WTC11 (cell line): ENCODE measurements at regions not wholly inside any gene's neighbourhood (a gene's known extent, or its start where the extent isn't known, plus 50 kb on each side); places are given as distances from the start of the nearest gene placed in this dataset.

ENCODE experiments used
- ATAC-seq: fragments of 200-7000 bp; cut with Tn5 transposase; 2 replicates; pipeline ENCODE4 v1.10.0; 2021; ENCODE audit warnings: mild to moderate bottlenecking, moderate library complexity
- CTCF ChIA-PET: fragments of 300-600 bp; sonication (Branson Sonifier 250); formaldehyde crosslinking; loops from one replicate; lab custom pipeline; 2021; ENCODE audit warnings: antibody characterized with exemption; lab: Charles Lee
- POLR2A ChIA-PET: fragments of 350-600 bp; sonication (Branson Sonifier 250); formaldehyde crosslinking; loops from one replicate; lab custom pipeline; 2021; ENCODE audit warnings: antibody characterized with exemption; lab: Charles Lee
- DNase-seq: peaks from one replicate; pipeline ENCODE4 v3.0.0; 2021; ENCODE audit warnings: low spot score
- H3K27ac Mint-ChIP-seq: 2 replicates; pipeline ENCODE4 v1.8.0; 2021; ENCODE audit warnings: mixed read lengths
- H3K27me3 Mint-ChIP-seq: 2 replicates; pipeline ENCODE4 v1.8.0; 2021; ENCODE audit warnings: low read depth, mild to moderate bottlenecking, moderate library complexity, mixed read lengths
- H3K36me3 Mint-ChIP-seq: 2 replicates; pipeline ENCODE4 v1.8.0; 2021; ENCODE audit warnings: mixed read lengths
- H3K4me1 Mint-ChIP-seq: 2 replicates; pipeline ENCODE4 v1.8.0; 2022; ENCODE audit warnings: mixed read lengths
- H3K4me3 Mint-ChIP-seq: 2 replicates; pipeline ENCODE4 v1.8.0; 2021; ENCODE audit warnings: mild to moderate bottlenecking, moderate library complexity, mixed read lengths
- H3K9me3 Mint-ChIP-seq: 2 replicates; pipeline ENCODE4 v1.8.0; 2021; ENCODE audit warnings: mixed read lengths
- ATF1 ChIP-seq: sonication (generic); formaldehyde crosslinking; IDR thresholded peaks from 2 replicates; pipeline ENCODE4 v1.8.1; 2023; ENCODE audit warnings: mild to moderate bottlenecking, moderate library complexity, missing genetic modification reagents
- ATF6 ChIP-seq: sonication (generic); formaldehyde crosslinking; IDR thresholded peaks from 2 replicates; pipeline ENCODE4 v1.8.1; 2023; ENCODE audit warnings: mild to moderate bottlenecking, missing genetic modification reagents
- CREB1 ChIP-seq: sonication (generic); formaldehyde crosslinking; IDR thresholded peaks from 2 replicates; pipeline ENCODE4 v1.8.0; 2023; ENCODE audit warnings: mild to moderate bottlenecking, missing genetic modification reagents
- E2F5 ChIP-seq: sonication (generic); formaldehyde crosslinking; IDR thresholded peaks from 2 replicates; pipeline ENCODE4 v1.8.1; 2022; ENCODE audit warnings: mild to moderate bottlenecking, moderate library complexity, missing genetic modification reagents
- GTF2I ChIP-seq: fragments of 250-450 bp; sonication (Bioruptor Pico); conservative IDR thresholded peaks from 2 replicates; pipeline ENCODE4 v1.4.0; 2021; ENCODE audit warnings: mild to moderate bottlenecking
- IRF2 ChIP-seq: sonication (generic); formaldehyde crosslinking; IDR thresholded peaks from 2 replicates; pipeline ENCODE4 v1.8.0; 2022; ENCODE audit warnings: low read depth, missing genetic modification reagents, borderline replicate concordance
- JAZF1 ChIP-seq: fragments of 250-450 bp; sonication (Bioruptor Pico); IDR thresholded peaks from 2 replicates; pipeline ENCODE4 v1.9.0; 2021; ENCODE audit warnings: moderate library complexity, mild to moderate bottlenecking, inconsistent platforms
- NR1H2 ChIP-seq: sonication (generic); formaldehyde crosslinking; IDR thresholded peaks from 2 replicates; pipeline ENCODE4 v1.9.0; 2021; ENCODE audit warnings: mild to moderate bottlenecking, moderate library complexity, missing genetic modification reagents
- OVOL2 ChIP-seq: fragments of 250-450 bp; sonication (Bioruptor Pico); IDR thresholded peaks from 2 replicates; pipeline ENCODE4 v1.9.0; 2021; ENCODE audit warnings: mild to moderate bottlenecking, borderline replicate concordance
- RORB ChIP-seq: fragments of 250-450 bp; sonication (Bioruptor Pico); IDR thresholded peaks from 2 replicates; pipeline ENCODE4 v1.9.0; 2021; ENCODE audit warnings: mild to moderate bottlenecking
- SMAD4 ChIP-seq: sonication (generic); formaldehyde crosslinking; IDR thresholded peaks from 2 replicates; pipeline ENCODE4 v1.8.0; 2022; ENCODE audit warnings: mild to moderate bottlenecking, missing genetic modification reagents
- SOX15 ChIP-seq: fragments of 250-450 bp; sonication (Bioruptor Pico); IDR thresholded peaks from 2 replicates; pipeline ENCODE4 v1.9.0; 2021; ENCODE audit warnings: mild to moderate bottlenecking
- TEAD4 ChIP-seq: sonication (generic); formaldehyde crosslinking; IDR thresholded peaks from 2 replicates; pipeline ENCODE4 v1.8.0; 2022; ENCODE audit warnings: mild to moderate bottlenecking, missing genetic modification reagents
- USF1 ChIP-seq: sonication (generic); formaldehyde crosslinking; IDR thresholded peaks from 2 replicates; pipeline ENCODE4 v1.8.0; 2022; ENCODE audit warnings: mild to moderate bottlenecking, missing genetic modification reagents
- USF2 ChIP-seq: sonication (generic); formaldehyde crosslinking; IDR thresholded peaks from 2 replicates; pipeline ENCODE4 v1.8.1; 2023; ENCODE audit warnings: mild to moderate bottlenecking, missing genetic modification reagents, moderate library complexity
- ZBTB43 ChIP-seq: sonication (generic); formaldehyde crosslinking; IDR thresholded peaks from 2 replicates; pipeline ENCODE4 v1.8.1; 2023; ENCODE audit warnings: mild to moderate bottlenecking, missing genetic modification reagents
- ZNF121 ChIP-seq: sonication (generic); formaldehyde crosslinking; IDR thresholded peaks from 2 replicates; pipeline ENCODE4 v1.8.0; 2023; ENCODE audit warnings: missing genetic modification reagents
- ZNF219 ChIP-seq: sonication (generic); formaldehyde crosslinking; IDR thresholded peaks from 2 replicates; pipeline ENCODE4 v1.8.0; 2023; ENCODE audit warnings: missing genetic modification reagents, mild to moderate bottlenecking, borderline replicate concordance
- ZNF671 ChIP-seq: fragments of 250-450 bp; sonication (Bioruptor Pico); IDR thresholded peaks from 2 replicates; pipeline ENCODE4 v1.8.0; 2021; ENCODE audit warnings: mild to moderate bottlenecking
- TF ChIP-seq, protein P1 (sequence below): sonication (generic); formaldehyde crosslinking; IDR thresholded peaks from 2 replicates; pipeline ENCODE4 v1.8.1; 2022; ENCODE audit warnings: mild to moderate bottlenecking, missing genetic modification reagents, moderate library complexity, borderline replicate concordance
- TF ChIP-seq, protein P2 (sequence below): sonication (generic); formaldehyde crosslinking; IDR thresholded peaks from 2 replicates; pipeline ENCODE4 v1.8.0; 2023; ENCODE audit warnings: mild to moderate bottlenecking, missing genetic modification reagents
- TF ChIP-seq, protein P3 (sequence below): fragments of 250-450 bp; sonication (Bioruptor Pico); conservative IDR thresholded peaks from 2 replicates; pipeline ENCODE4 v1.9.0; 2021; ENCODE audit warnings: mild to moderate bottlenecking

DNA sequence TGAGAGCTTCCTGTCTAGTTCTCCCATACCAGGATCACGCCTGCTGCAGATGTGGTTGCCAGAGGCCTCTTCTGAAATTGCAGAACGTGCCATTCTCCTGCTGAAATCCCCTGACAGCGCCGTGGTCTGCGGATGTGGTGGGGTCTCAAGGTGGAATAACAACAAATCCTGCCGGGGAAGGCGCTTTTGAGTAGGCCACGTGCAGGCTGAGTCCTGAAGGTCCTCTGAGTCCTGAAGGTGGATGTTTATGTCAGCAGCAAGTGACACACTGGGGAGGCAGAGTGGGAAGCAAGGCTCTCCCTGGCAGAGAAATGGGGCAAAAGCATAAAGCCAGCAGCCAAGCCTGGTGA lies 241.4 kb downstream of the MYCN start (continued):
- TF ChIP-seq ATF6 (CRISPR knock-in tag) (no peak), OVOL2 (no peak), USF1 (CRISPR knock-in tag) (no peak), SMAD4 (CRISPR knock-in tag) (no peak), NR1H2 (no peak)

- CTCF ChIA-PET = no interaction called here
- Mint-ChIP-seq H3K4me1 (peaks cover 31% of the 10 kb centered on the region), H3K27me3 (no peaks in the 10 kb centered on the region), H3K27ac (no peak overlapping the region), H3K36me3 (no peaks in the 10 kb centered on the region), H3K4me3 (no peak overlapping the region), H3K9me3 (no peaks in the 10 kb centered on the region)
- no peak for TF ChIP-seq GTF2I
- no peak for TF ChIP-seq ZBTB43 (CRISPR knock-in tag)
- TF ChIP-seq ZNF671 = no peak
- TF ChIP-seq ZNF121 = no peak
- no peak for TF ChIP-seq IRF2 (CRISPR knock-in tag)
- TF ChIP-seq, protein P1, sequence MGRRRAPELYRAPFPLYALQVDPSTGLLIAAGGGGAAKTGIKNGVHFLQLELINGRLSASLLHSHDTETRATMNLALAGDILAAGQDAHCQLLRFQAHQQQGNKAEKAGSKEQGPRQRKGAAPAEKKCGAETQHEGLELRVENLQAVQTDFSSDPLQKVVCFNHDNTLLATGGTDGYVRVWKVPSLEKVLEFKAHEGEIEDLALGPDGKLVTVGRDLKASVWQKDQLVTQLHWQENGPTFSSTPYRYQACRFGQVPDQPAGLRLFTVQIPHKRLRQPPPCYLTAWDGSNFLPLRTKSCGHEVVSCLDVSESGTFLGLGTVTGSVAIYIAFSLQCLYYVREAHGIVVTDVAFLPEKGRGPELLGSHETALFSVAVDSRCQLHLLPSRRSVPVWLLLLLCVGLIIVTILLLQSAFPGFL (CRISPR knock-in tag) = no peak
- no peak for TF ChIP-seq E2F5 (CRISPR knock-in tag)
- TF ChIP-seq, protein P2, sequence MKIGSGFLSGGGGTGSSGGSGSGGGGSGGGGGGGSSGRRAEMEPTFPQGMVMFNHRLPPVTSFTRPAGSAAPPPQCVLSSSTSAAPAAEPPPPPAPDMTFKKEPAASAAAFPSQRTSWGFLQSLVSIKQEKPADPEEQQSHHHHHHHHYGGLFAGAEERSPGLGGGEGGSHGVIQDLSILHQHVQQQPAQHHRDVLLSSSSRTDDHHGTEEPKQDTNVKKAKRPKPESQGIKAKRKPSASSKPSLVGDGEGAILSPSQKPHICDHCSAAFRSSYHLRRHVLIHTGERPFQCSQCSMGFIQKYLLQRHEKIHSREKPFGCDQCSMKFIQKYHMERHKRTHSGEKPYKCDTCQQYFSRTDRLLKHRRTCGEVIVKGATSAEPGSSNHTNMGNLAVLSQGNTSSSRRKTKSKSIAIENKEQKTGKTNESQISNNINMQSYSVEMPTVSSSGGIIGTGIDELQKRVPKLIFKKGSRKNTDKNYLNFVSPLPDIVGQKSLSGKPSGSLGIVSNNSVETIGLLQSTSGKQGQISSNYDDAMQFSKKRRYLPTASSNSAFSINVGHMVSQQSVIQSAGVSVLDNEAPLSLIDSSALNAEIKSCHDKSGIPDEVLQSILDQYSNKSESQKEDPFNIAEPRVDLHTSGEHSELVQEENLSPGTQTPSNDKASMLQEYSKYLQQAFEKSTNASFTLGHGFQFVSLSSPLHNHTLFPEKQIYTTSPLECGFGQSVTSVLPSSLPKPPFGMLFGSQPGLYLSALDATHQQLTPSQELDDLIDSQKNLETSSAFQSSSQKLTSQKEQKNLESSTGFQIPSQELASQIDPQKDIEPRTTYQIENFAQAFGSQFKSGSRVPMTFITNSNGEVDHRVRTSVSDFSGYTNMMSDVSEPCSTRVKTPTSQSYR (CRISPR knock-in tag) = no peak
- no peak for TF ChIP-seq ZNF219 (CRISPR knock-in tag)
- TF ChIP-seq RORB = no peak
- POLR2A ChIA-PET = no interaction called here
- DNase-seq (no peak), ATAC-seq (no peak)
Measured at GRCh38 chr2:16181062-16181740, 240.9 kb downstream of the MYCN start.

DNA sequence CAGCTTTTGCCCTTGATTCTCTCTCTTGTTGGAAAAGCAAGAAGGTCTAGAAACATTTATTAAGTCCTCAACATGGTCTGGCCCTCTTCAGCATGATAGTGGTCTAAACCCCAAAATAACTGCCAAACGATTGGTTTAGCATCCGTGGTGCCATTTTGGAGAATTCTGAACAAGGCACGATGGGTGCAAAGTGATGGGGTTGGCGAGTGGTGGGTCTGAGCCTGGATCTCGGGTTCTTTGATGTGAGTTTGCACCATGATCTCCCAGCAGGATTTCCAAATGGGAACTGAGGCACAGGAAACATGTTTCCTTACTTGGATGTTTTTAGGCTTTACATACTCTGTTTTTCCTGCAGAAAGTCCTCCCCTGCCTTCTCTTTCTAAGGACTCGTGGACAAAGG lies 240.3 kb downstream of the MYCN start:
- ATAC-seq (no peak), DNase-seq (no peak)
- peaks cover 30% of the 10 kb centered on the region for H3K4me1 Mint-ChIP-seq
- ChIA-PET CTCF (interaction anchor here (0.6 kb wide), 1 partner anchor 38 kb away, joined by 3 read pairs; no protein-coding TSS in a partner anchor), POLR2A (interaction anchor here (0.6 kb wide), 1 partner anchor 236 kb away, joined by 3 read pairs; no protein-coding TSS in a partner anchor)
- no peak overlapping the region for H3K4me3 Mint-ChIP-seq
- no peaks in the 10 kb centered on the region for H3K27me3 Mint-ChIP-seq
- H3K9me3 Mint-ChIP-seq = no peaks in the 10 kb centered on the region
- no peak overlapping the region for H3K27ac Mint-ChIP-seq
- no peaks in the 10 kb centered on the region for H3K36me3 Mint-ChIP-seq
- TF ChIP-seq ZNF121 = no peak
- TF ChIP-seq ATF1 (CRISPR knock-in tag) = no peak
- no peak for TF ChIP-seq TEAD4 (CRISPR knock-in tag)
- no peak for TF ChIP-seq CREB1 (CRISPR knock-in tag)
- TF ChIP-seq, protein P3, sequence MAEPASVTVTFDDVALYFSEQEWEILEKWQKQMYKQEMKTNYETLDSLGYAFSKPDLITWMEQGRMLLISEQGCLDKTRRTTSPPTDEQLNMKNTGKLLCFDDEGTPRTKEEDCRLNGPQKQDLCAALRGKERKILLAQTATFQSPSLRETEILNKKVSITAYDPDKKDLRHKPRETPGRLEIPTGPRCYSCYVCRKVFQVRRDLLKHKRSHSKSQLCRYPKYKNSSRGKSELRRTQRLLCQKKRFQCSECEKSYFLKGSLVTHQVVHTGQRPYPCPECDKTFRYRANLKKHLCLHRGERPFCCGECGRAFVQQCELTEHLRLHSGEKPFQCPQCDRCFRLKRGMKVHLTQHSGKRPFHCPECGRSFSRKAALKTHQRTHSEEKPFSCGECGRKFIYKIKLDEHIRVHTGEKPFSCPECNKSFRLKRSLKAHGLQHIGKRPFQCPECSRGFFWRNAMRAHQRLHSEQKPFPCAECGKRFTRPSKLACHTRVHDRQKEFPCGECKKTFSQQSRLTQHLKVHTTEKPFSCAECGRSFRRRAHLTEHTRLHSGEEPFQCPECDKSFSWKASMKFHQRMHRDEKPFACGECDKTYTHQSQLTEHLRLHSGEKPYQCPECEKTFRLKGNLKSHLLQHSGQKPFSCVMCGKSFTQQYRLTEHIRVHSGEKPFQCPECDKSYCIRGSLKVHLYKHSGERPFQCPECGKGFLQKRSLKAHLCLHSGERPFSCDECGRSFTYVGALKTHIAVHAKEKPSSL = no peak
- no peak for TF ChIP-seq JAZF1
- no peak for TF ChIP-seq USF2
- TF ChIP-seq SOX15 (CRISPR knock-in tag) = no peak
